H9 (cell line): ENCODE measurements at regions not wholly inside any gene's neighbourhood (a gene's known extent, or its start where the extent isn't known, plus 50 kb on each side); places are given as distances from the start of the nearest gene placed in this dataset.

Source experiments
- DNase-seq: peaks from one replicate; pipeline ENCODE4 v3.0.0-alpha.2; 2017
- H2AFZ ChIP-seq: one replicate; pipeline ENCODE4 v1.6.1; 2013; ENCODE audit warnings: mild to moderate bottlenecking, low read length, control low read depth, moderate library complexity
- H2AK5ac ChIP-seq: 2 replicates; pipeline ENCODE4 v1.6.1; 2013; ENCODE audit warnings: low read length, control low read depth, mixed read lengths; ENCODE audit not compliant: insufficient read length
- H2BK120ac ChIP-seq: one replicate; pipeline ENCODE4 v1.6.1; 2013; ENCODE audit warnings: low read depth, mild to moderate bottlenecking, low read length, control low read depth, inconsistent platforms; ENCODE audit not compliant: poor library complexity, severe bottlenecking
- H2BK12ac ChIP-seq: 2 replicates; pipeline ENCODE4 v1.6.1; 2013; ENCODE audit warnings: low read length, control low read depth, mixed read lengths, low read depth; ENCODE audit not compliant: insufficient read length
- H2BK15ac ChIP-seq: 2 replicates; pipeline ENCODE4 v1.6.1; 2013; ENCODE audit warnings: low read depth, low read length, control low read depth
- H2BK20ac ChIP-seq: one replicate; pipeline ENCODE4 v1.6.1; 2013; ENCODE audit warnings: low read depth, mild to moderate bottlenecking, low read length, control low read depth, inconsistent platforms; ENCODE audit not compliant: poor library complexity, severe bottlenecking
- H2BK5ac ChIP-seq: 2 replicates; pipeline ENCODE4 v1.6.1; 2013; ENCODE audit warnings: low read length, control low read depth, mixed read lengths; ENCODE audit not compliant: insufficient read length
- H3K14ac ChIP-seq: 2 replicates; pipeline ENCODE4 v1.6.1; 2013; ENCODE audit warnings: low read length, control low read depth; ENCODE audit not compliant: insufficient read depth
- H3K18ac ChIP-seq: 2 replicates; pipeline ENCODE4 v1.6.1; 2013; ENCODE audit warnings: low read depth, mild to moderate bottlenecking, mixed read lengths, low read length, control low read depth; ENCODE audit not compliant: insufficient read length
- H3K23ac ChIP-seq: 2 replicates; pipeline ENCODE4 v1.6.1; 2013; ENCODE audit warnings: low read length, control low read depth, mixed read lengths, low read depth; ENCODE audit not compliant: insufficient read length
- H3K23me2 ChIP-seq: 2 replicates; pipeline ENCODE4 v1.6.1; 2013; ENCODE audit warnings: low read depth, mild to moderate bottlenecking, mixed read lengths, low read length, control low read depth; ENCODE audit not compliant: insufficient read length, poor library complexity, severe bottlenecking
- H3K27ac ChIP-seq: 2 replicates; pipeline ENCODE4 v1.5.1; 2013; ENCODE audit warnings: low read length, control low read depth, mixed read lengths, low read depth; ENCODE audit not compliant: insufficient read length
- H3K27me3 ChIP-seq: 2 replicates; pipeline ENCODE4 v1.6.1; 2013; ENCODE audit warnings: low read length, control low read depth, inconsistent platforms; ENCODE audit not compliant: insufficient read depth
- H3K4ac ChIP-seq: 2 replicates; pipeline ENCODE4 v1.6.1; 2013; ENCODE audit warnings: low read depth, mild to moderate bottlenecking, control low read depth, inconsistent platforms, low read length, moderate library complexity
- H3K4me1 ChIP-seq: 2 replicates; pipeline ENCODE4 v1.6.1; 2013; ENCODE audit warnings: low read length, control low read depth, inconsistent platforms; ENCODE audit not compliant: insufficient read depth
- H3K4me2 ChIP-seq: 2 replicates; pipeline ENCODE4 v1.6.1; 2013; ENCODE audit warnings: low read length, control low read depth, mixed read lengths; ENCODE audit not compliant: insufficient read length, insufficient read depth
- H3K56ac ChIP-seq: 2 replicates; pipeline ENCODE4 v1.6.1; 2013; ENCODE audit warnings: low read depth, mild to moderate bottlenecking, mixed read lengths, low read length, control low read depth; ENCODE audit not compliant: insufficient read length
- H3K79me1 ChIP-seq: 2 replicates; pipeline ENCODE4 v1.6.1; 2013; ENCODE audit warnings: low read depth, mild to moderate bottlenecking, moderate library complexity, low read length, control low read depth, inconsistent platforms; ENCODE audit not compliant: insufficient read depth, poor library complexity, severe bottlenecking
- H3K79me2 ChIP-seq: 2 replicates; pipeline ENCODE4 v1.6.1; 2013; ENCODE audit warnings: low read length, control low read depth, inconsistent platforms; ENCODE audit not compliant: insufficient read depth
- H3K9ac ChIP-seq: 2 replicates; pipeline ENCODE4 v1.6.1; 2013; ENCODE audit warnings: low read length, control low read depth, mixed read lengths; ENCODE audit not compliant: insufficient read length; ENCODE audit errors: extremely low read depth
- H3K9me3 ChIP-seq: one replicate; pipeline ENCODE4 v1.6.1; 2013; ENCODE audit warnings: low read depth, low read length, inconsistent platforms; ENCODE audit not compliant: control insufficient read depth
- H3T11ph ChIP-seq: one replicate; pipeline ENCODE4 v1.6.1; 2013; ENCODE audit warnings: mild to moderate bottlenecking, low read length, control low read depth, inconsistent platforms
- H4K20me1 ChIP-seq: one replicate; pipeline ENCODE4 v1.6.1; 2013; ENCODE audit not compliant: control insufficient read depth, insufficient read length, insufficient read depth
- H4K5ac ChIP-seq: 2 replicates; pipeline ENCODE4 v1.6.1; 2013; ENCODE audit warnings: low read depth, mild to moderate bottlenecking, mixed read lengths, low read length, control low read depth; ENCODE audit not compliant: insufficient read length
- H4K8ac ChIP-seq: replicated peaks from 2 replicates; pipeline ENCODE4 v1.6.1; 2013; ENCODE audit warnings: low read length, control low read depth, mixed read lengths, low read depth; ENCODE audit not compliant: insufficient read length
- H4K91ac ChIP-seq: 2 replicates; pipeline ENCODE4 v1.6.1; 2013; ENCODE audit warnings: low read depth, mild to moderate bottlenecking, moderate library complexity, mixed read lengths, low read length, control low read depth; ENCODE audit not compliant: insufficient read length
- H3K27ac Mint-ChIP-seq, 3 experiments: 2 replicates in 2 of 3; 3 replicates in 1 of 3; pipeline ENCODE4 v1.8.0; 2020 to 2021; ENCODE audit warnings: mixed read lengths in 3 of 3, mild to moderate bottlenecking in 1 of 3, moderate library complexity in 1 of 3
- H3K27me3 Mint-ChIP-seq: 2 replicates; pipeline ENCODE4 v1.8.0; 2021; ENCODE audit warnings: low read depth, mild to moderate bottlenecking, moderate library complexity, mixed read lengths
- H3K36me3 Mint-ChIP-seq, 3 experiments: 2 replicates in 2 of 3; 3 replicates in 1 of 3; pipeline ENCODE4 v1.8.0; 2020 to 2021; ENCODE audit warnings: low read depth in 3 of 3, mixed read lengths in 3 of 3; ENCODE audit not compliant: insufficient read depth in 1 of 3
- H3K4me1 Mint-ChIP-seq, 2 experiments: 2 replicates each; pipeline ENCODE4 v1.8.0; 2020; ENCODE audit warnings: mixed read lengths in 2 of 2
- H3K4me3 Mint-ChIP-seq, 2 experiments: 2 replicates in 1 of 2; 3 replicates in 1 of 2; pipeline ENCODE4 v1.8.0; 2020 to 2021; ENCODE audit warnings: mild to moderate bottlenecking in 2 of 2, mixed read lengths in 2 of 2, moderate library complexity in 1 of 2
- H3K9me3 Mint-ChIP-seq, 2 experiments: 2 replicates in 1 of 2; 3 replicates in 1 of 2; pipeline ENCODE4 v1.8.0; 2020; ENCODE audit warnings: mild to moderate bottlenecking in 2 of 2, mixed read lengths in 2 of 2, moderate library complexity in 1 of 2
- CTCF ChIP-seq: fragments of 200-600 bp; sonication (generic); conservative IDR thresholded peaks from 3 replicates; pipeline ENCODE4 v1.8.0; 2021; ENCODE audit warnings: antibody characterized with exemption, mild to moderate bottlenecking
- WGBS: extraction: QIAGEN DNeasy Blood & Tissue Kit; methylation state at CpG from one replicate; pipeline ENCODE4 v1.1.7; 2013; ENCODE audit warnings: missing lambda C conversion rate, low lambda C conversion rate, mixed read lengths; ENCODE audit not compliant: insufficient read length; ENCODE audit errors: extremely low coverage; 5-methylcytosine and 5-hydroxymethylcytosine counted together

GRCh38 chr12:89236237-89236636 is 116.1 kb downstream of the DUSP6 start:
- Histone ChIP-seq H3K27ac (no peak overlapping the region), H2BK5ac (no peak overlapping the region), H2BK120ac (no peak overlapping the region), H3K9me3 (no peaks in the 10 kb centered on the region), H2AK5ac (no peak overlapping the region), H2AFZ (no peak overlapping the region), H3K23ac (no peak overlapping the region), H3K27me3 (no peaks in the 10 kb centered on the region), H3K18ac (no peak overlapping the region), H4K8ac (no peak overlapping the region), H3K23me2 (no peaks in the 10 kb centered on the region), H4K20me1 (no peaks in the 10 kb centered on the region), H3K79me1 (no peaks in the 10 kb centered on the region), H3K4ac (no peak overlapping the region), H2BK15ac (no peak overlapping the region), H3K79me2 (no peaks in the 10 kb centered on the region), H3K56ac (no peak overlapping the region), H4K91ac (no peak overlapping the region), H3T11ph (no peak overlapping the region), H2BK12ac (no peak overlapping the region), H3K14ac (no peak overlapping the region), H3K4me2 (no peak overlapping the region), H2BK20ac (no peak overlapping the region), H4K5ac (no peak overlapping the region), H3K4me1 (peaks cover 2% of the 10 kb centered on the region; the same call in 1 of the 2 replicates), H3K9ac (no peak overlapping the region)
- Mint-ChIP-seq H3K4me3 (no peak overlapping the region), H3K27ac (no peak overlapping the region), H3K4me1 (no peaks in the 10 kb centered on the region; a peak in 1 of 4 replicates), H3K9me3 (peaks cover 2 to 4% of the 10 kb centered on the region in 2 experiments; a peak in 4 of 5 replicates), H3K36me3 (peaks cover 0 to 2% (median 0%) of the 10 kb centered on the region in 3 experiments; a peak in 2 of 7 replicates), H3K27me3 (peaks cover 7% of the 10 kb centered on the region)
- TF ChIP-seq CTCF: no peak
- no CpG with 5 or more reads among the region's 1 CpG for WGBS
- DNase-seq: no peak
